ENCODE measurements at regions not wholly inside any gene's neighbourhood (a gene's known extent, or its start where the extent isn't known, plus 50 kb on each side); places are given as distances from the start of the nearest gene placed in this dataset.

DNA sequence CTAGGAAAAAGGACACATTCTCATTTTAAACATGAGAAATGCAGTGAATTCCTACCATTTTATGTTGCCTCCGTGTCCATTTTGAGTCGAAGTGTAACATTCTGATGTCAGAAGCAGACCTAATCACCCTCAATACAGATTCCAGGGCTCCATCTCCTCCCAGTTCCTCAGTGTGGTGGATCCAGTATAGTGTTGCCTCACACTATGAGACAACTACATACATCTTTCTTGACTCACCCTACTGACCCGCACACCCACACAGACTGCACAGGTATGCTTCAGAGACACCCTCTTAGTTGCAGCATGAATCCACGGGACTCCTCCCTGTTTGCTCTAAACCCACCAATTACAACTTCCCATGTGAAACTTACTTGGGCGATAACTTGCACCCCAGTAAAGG is 564.9 kb downstream of the SEMA5A start:
- no peak for DNase-seq (ENCODE audit: low read depth)
- H3K4me3 ChIP-seq (ENCODE audit: control insufficient read depth, low read depth, low read length): no peak overlapping the region
- TF ChIP-seq CTCF (IDR thresholded peaks at IDR 0.05; ENCODE audit: control insufficient read depth, insufficient read depth, low read depth, low read length, missing control alignments): no peak

GRCh38 chr5:8981496-8981895 is 564.4 kb downstream of the SEMA5A start:
- no peak overlapping the region for H3K4me3 ChIP-seq (ENCODE audit: control insufficient read depth, low read depth, low read length)
- no peak for TF ChIP-seq CTCF (IDR thresholded peaks at IDR 0.05; ENCODE audit: control insufficient read depth, insufficient read depth, low read depth, low read length, missing control alignments)
- DNase-seq (ENCODE audit: low read depth): no peak

GRCh38 chr5:8984386-8984785 is 561.5 kb downstream of the SEMA5A start:
- DNase-seq (ENCODE audit: low read depth): no peak
- no peak overlapping the region for H3K4me3 ChIP-seq (ENCODE audit: control insufficient read depth, low read depth, low read length)
- no peak for TF ChIP-seq CTCF (IDR thresholded peaks at IDR 0.05; ENCODE audit: control insufficient read depth, insufficient read depth, low read depth, low read length, missing control alignments)
